ENCODE measurements at regions not wholly inside any gene's neighbourhood (a gene's known extent, or its start where the extent isn't known, plus 50 kb on each side); places are given as distances from the start of the nearest gene placed in this dataset.

DNA sequence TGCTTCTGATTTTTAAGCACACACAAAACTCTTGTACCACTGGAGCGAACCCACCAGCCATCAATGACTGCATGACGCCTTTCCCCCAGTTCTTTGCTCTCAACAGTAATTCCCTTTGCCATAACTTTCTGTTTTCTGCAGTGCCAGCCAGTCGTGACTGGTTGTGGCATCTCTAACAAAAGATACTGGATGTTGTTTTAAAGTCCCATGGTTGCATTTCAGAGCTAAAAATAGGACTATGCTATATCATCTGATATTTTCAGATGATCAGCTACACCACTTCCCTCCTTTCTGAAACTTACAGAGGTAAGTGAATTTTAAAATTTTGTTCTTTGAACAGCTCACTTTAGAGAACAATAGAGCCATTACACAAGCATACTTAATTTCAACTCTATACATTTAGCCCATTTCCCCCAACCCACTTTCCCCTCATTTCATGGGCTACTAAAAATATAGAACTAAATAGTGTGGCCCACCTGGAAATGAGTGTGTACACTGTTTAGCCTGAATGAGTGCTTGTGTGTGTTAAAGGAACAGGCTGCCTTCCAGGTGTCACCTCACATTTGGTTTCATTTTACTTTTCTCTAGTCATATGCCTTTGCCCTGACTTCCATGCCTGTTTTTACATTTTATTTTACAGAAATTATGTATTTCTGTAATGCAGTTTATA, 136.9 kb upstream of the ZC3H12C start:
- no peak for DNase-seq (ENCODE audit: extremely low spot score)
- 80% methylated on average over 3 of the region's 3 CpGs for WGBS
- Histone ChIP-seq H3K4me1 (peaks cover 0 to 6% (median 4%) of the 10 kb centered on the region in 4 donors), H3K4me3 (no peak overlapping the region), H3K36me3 (no peaks in the 10 kb centered on the region), H3K27me3 (no peaks in the 10 kb centered on the region), H3K9me3 (no peaks in the 10 kb centered on the region), H3K27ac (replicated peaks in 1 of 4) (no peak overlapping the region)
- intact Hi-C loops (cut with DNase I): no loop called here
- TF ChIP-seq POLR2AphosphoS5 (IDR thresholded peaks at IDR 0.05): no peak
- TF ChIP-seq, protein P1, sequence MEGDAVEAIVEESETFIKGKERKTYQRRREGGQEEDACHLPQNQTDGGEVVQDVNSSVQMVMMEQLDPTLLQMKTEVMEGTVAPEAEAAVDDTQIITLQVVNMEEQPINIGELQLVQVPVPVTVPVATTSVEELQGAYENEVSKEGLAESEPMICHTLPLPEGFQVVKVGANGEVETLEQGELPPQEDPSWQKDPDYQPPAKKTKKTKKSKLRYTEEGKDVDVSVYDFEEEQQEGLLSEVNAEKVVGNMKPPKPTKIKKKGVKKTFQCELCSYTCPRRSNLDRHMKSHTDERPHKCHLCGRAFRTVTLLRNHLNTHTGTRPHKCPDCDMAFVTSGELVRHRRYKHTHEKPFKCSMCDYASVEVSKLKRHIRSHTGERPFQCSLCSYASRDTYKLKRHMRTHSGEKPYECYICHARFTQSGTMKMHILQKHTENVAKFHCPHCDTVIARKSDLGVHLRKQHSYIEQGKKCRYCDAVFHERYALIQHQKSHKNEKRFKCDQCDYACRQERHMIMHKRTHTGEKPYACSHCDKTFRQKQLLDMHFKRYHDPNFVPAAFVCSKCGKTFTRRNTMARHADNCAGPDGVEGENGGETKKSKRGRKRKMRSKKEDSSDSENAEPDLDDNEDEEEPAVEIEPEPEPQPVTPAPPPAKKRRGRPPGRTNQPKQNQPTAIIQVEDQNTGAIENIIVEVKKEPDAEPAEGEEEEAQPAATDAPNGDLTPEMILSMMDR (IDR thresholded peaks at IDR 0.05): no peak
- TF ChIP-seq POLR2A (IDR thresholded peaks at IDR 0.05; ENCODE audit: low read depth): no peak
- no peak for TF ChIP-seq EP300 (IDR thresholded peaks at IDR 0.05)

DNA sequence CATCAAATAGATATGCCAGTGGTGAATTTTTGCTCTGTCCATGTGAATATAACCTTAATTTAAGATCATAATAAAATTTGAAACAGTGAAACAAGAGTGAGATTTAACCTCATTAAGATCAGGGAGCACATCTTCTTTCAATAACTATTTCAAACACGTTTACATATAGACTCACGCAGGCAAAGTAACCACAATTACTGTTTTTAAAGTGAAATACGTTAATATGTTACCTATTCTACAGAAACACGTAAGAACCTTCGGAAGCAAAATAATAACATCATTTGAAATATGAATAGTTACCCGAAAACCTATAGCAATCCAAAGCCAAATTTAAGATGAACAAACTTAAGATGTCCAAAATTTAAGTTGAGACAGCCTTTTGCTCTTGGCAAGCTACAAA, 136.2 kb upstream of the ZC3H12C start:
- peaks cover 0 to 6% (median 4%) of the 10 kb centered on the region in 4 donors for H3K4me1 ChIP-seq
- H3K27ac ChIP-seq (replicated peaks in 1 of 4): no peak overlapping the region
- no peak for DNase-seq (ENCODE audit: extremely low spot score)
- TF ChIP-seq EP300 (IDR thresholded peaks at IDR 0.05): no peak
- no peak for TF ChIP-seq POLR2A (IDR thresholded peaks at IDR 0.05; ENCODE audit: low read depth)
- TF ChIP-seq POLR2AphosphoS5 (IDR thresholded peaks at IDR 0.05): no peak
- TF ChIP-seq, protein P1 (IDR thresholded peaks at IDR 0.05): no peak
- no peak overlapping the region for H3K4me3 ChIP-seq
- no peaks in the 10 kb centered on the region for H3K27me3 ChIP-seq
- intact Hi-C loops (cut with DNase I): no loop called here
- H3K36me3 ChIP-seq: no peaks in the 10 kb centered on the region
- 84% methylated on average over 6 of the region's 6 CpGs for WGBS
- H3K9me3 ChIP-seq: no peaks in the 10 kb centered on the region

DNA sequence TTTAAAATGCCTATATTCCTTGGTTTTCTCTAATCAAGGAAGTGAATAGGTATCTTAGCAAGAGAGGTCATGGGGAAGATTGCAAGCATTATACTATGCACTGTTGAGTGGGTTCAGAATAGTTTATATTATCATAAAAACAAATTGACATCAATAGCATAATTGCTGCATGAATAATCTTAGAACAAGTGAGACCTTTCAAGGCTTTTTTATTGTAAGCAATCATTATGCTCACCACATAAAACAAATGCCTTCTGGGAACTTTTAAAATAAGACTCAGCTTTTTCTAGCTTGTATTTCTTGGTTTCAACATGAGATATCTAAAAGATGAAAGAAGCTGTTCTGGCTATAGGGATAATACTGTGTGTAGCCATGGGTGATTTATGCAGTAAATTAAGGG, 135.6 kb upstream of the ZC3H12C start:
- DNase-seq (ENCODE audit: extremely low spot score): no peak
- Histone ChIP-seq H3K4me3 (no peak overlapping the region), H3K36me3 (no peaks in the 10 kb centered on the region), H3K9me3 (no peaks in the 10 kb centered on the region), H3K27ac (replicated peaks in 1 of 4) (no peak overlapping the region), H3K4me1 (peaks cover 0 to 6% (median 4%) of the 10 kb centered on the region in 4 donors), H3K27me3 (no peaks in the 10 kb centered on the region)
- intact Hi-C loops (cut with DNase I): no loop called here
- TF ChIP-seq POLR2AphosphoS5 (IDR thresholded peaks at IDR 0.05) (no peak), EP300 (IDR thresholded peaks at IDR 0.05) (no peak), POLR2A (IDR thresholded peaks at IDR 0.05; ENCODE audit: low read depth) (no peak)
- TF ChIP-seq, protein P1 (IDR thresholded peaks at IDR 0.05): no peak

DNA sequence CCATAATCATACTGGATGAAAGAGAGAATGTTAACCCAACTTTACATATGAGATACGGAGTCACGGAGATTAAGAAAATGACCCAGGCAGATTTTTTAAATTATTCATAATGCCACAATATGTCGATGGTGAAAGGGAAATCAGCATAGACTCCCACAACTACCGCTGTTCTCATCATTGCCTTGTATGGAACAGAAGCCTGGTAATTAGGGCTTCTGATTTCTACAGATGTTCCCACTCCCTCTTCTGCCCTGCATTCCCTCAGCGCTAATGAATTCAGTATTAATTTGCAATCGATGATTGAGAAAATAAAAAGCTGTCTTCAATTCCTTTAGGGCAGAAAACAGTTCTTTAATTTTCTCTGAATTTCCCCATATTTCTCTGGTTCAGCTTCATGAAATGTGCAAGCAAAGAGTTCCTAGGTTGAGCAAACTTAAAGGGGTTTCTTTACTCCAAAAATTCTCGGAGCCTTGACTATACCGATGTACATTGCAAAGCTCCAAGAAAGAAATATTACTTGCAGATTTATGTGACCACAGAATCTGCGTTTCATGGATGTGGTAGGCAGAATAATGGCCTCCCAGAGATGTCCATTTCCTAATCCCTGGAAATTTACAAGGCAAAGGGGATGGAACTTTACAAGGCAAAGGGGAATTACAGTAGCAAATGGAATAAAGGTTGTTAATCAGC, 134.9 kb upstream of the ZC3H12C start:
- no peaks in the 10 kb centered on the region for H3K9me3 ChIP-seq
- 93% methylated on average over 9 of the region's 9 CpGs for WGBS
- TF ChIP-seq EP300 (IDR thresholded peaks at IDR 0.05) (no peak), POLR2AphosphoS5 (IDR thresholded peaks at IDR 0.05) (no peak), POLR2A (IDR thresholded peaks at IDR 0.05; ENCODE audit: low read depth) (no peak)
- TF ChIP-seq, protein P1 (IDR thresholded peaks at IDR 0.05): no peak
- H3K4me1 ChIP-seq: peaks cover 0 to 6% (median 4%) of the 10 kb centered on the region in 4 donors
- DNase-seq (ENCODE audit: extremely low spot score): no peak
- H3K36me3 ChIP-seq: no peaks in the 10 kb centered on the region
- intact Hi-C loops (cut with DNase I): no loop called here
- H3K27me3 ChIP-seq: no peaks in the 10 kb centered on the region
- H3K27ac ChIP-seq (replicated peaks in 1 of 4): no peak overlapping the region
- H3K4me3 ChIP-seq: no peak overlapping the region

Data from esophagus muscularis mucosa (tissue), 4 donors.